ENCODE measurements at regions not wholly inside any gene's neighbourhood (a gene's known extent, or its start where the extent isn't known, plus 50 kb on each side); places are given as distances from the start of the nearest gene placed in this dataset.

GRCh38 chr1:192003295-192004077 lies 154.8 kb upstream of the RGS18 start:
- TF ChIP-seq EP300 (IDR thresholded peaks at IDR 0.05) (no peak), CTCF (IDR thresholded peaks at IDR 0.05) (no peak), POLR2AphosphoS5 (IDR thresholded peaks at IDR 0.05) (no peak)

Measured in suprapubic skin (tissue), 4 donors.